K562 (cell line): ENCODE measurements at regions not wholly inside any gene's neighbourhood (a gene's known extent, or its start where the extent isn't known, plus 50 kb on each side); places are given as distances from the start of the nearest gene placed in this dataset.

ENCODE experiments used
- ATAC-seq: fragments of 200-7000 bp; cut with Tn5 transposase; 3 replicates; pipeline ENCODE4 v1.9.1; 2020; ENCODE audit warnings: moderate library complexity
- BruUV-seq: library from RNA; stranded (reverse); fragments of 400-500 nt; replicated peaks from 2 replicates; lab custom pipeline; 2021; lab: Mats Ljungman, UMichigan
- CTCF ChIA-PET: fragments of 300-600 bp; formaldehyde crosslinking; extraction: SDS; loops from one replicate; lab custom pipeline; 2021; ENCODE audit warnings: low intra/inter-chr PET ratio; lab: Yijun Ruan, JAX
- POLR2A ChIA-PET: fragments of 300-600, 350-650 bp; sonication (Branson Sonifier 250); formaldehyde crosslinking; extraction: SDS; loops from one replicate; lab custom pipeline; 2021; ENCODE audit warnings: antibody characterized with exemption, inconsistent platforms; lab: Yijun Ruan, JAX
- DNase-seq, 4 experiments: peaks; one replicate each; pipeline versions ENCODE4 v3.0.0 to v3.0.0-alpha.2; 2011 to 2018; ENCODE audit warnings: low spot score in 3 of 4, mixed read lengths in 3 of 4; ENCODE audit errors: extremely low read depth in 1 of 4
- FAIRE-seq: peaks from 2 replicates; lab custom pipeline; 2011; peaks lifted over from hg19 to GRCh38; lab: Jason Lieb, UNC
- H2AFZ ChIP-seq: 2 replicates; pipeline ENCODE4 v1.6.0; 2011; ENCODE audit warnings: low read depth, low read length, control low read depth, inconsistent platforms
- H3K27ac ChIP-seq: fragments of 200-600 bp; 3 replicates; pipeline ENCODE4 v1.8.0; 2011; ENCODE audit warnings: low read depth, mild to moderate bottlenecking, control low read depth, inconsistent platforms, low read length, moderate library complexity, mixed read lengths; ENCODE audit errors: extremely low read depth
- H3K27me3 ChIP-seq, 2 experiments: fragments of 300-600 bp in 1 of 2; 2 replicates in 1 of 2; 3 replicates in 1 of 2; pipeline versions ENCODE4 v1.6.0 to v1.8.0; 2011; ENCODE audit warnings: inconsistent platforms in 2 of 2, low read length in 2 of 2, mild to moderate bottlenecking in 1 of 2, mixed read lengths in 1 of 2, moderate library complexity in 1 of 2; ENCODE audit not compliant: control insufficient read depth in 2 of 2, insufficient read depth in 2 of 2
- H3K36me3 ChIP-seq: fragments of 300-600 bp; 3 replicates; pipeline ENCODE4 v1.8.0; 2011; ENCODE audit warnings: mild to moderate bottlenecking, low read length, inconsistent platforms; ENCODE audit not compliant: control insufficient read depth, insufficient read depth
- H3K4me1 ChIP-seq, 2 experiments: fragments of 200-600 bp in 1 of 2; replicated peaks in 1 of 2; 2 replicates in 1 of 2; 3 replicates in 1 of 2; pipeline versions ENCODE4 v1.5.1 to v1.8.0; 2011; ENCODE audit warnings: inconsistent platforms in 2 of 2, low read length in 2 of 2, mild to moderate bottlenecking in 1 of 2, mixed read lengths in 1 of 2, moderate library complexity in 1 of 2; ENCODE audit not compliant: control insufficient read depth in 2 of 2, insufficient read depth in 2 of 2
- H3K4me2 ChIP-seq: 2 replicates; pipeline ENCODE4 v1.6.1; 2011; ENCODE audit warnings: low read length, control low read depth, inconsistent platforms, mixed read lengths; ENCODE audit not compliant: insufficient read depth
- H3K4me3 ChIP-seq: fragments of 200-600 bp; sonication (generic), shearing (Covaris generic); 2 replicates; pipeline ENCODE4 v1.5.1; 2016; ENCODE audit warnings: control low read depth, inconsistent platforms
- H3K79me2 ChIP-seq: fragments of 200-600 bp; 3 replicates; pipeline ENCODE4 v1.8.0; 2011; ENCODE audit warnings: low read length, inconsistent platforms; ENCODE audit not compliant: control insufficient read depth, insufficient read depth
- H3K9ac ChIP-seq, 2 experiments: 2 replicates each; pipeline versions ENCODE4 v1.6.0 to v1.6.1; 2011; ENCODE audit warnings: low read depth in 2 of 2, low read length in 2 of 2, control low read depth in 1 of 2, inconsistent platforms in 1 of 2, mild to moderate bottlenecking in 1 of 2, mixed read lengths in 1 of 2; ENCODE audit not compliant: insufficient read depth in 1 of 2
- H3K9me1 ChIP-seq: one replicate; pipeline ENCODE4 v1.6.0; 2011; ENCODE audit warnings: inconsistent platforms, mild to moderate bottlenecking, low read length, moderate library complexity; ENCODE audit not compliant: control insufficient read depth, insufficient read depth
- H3K9me3 ChIP-seq: replicated peaks from 2 replicates; pipeline ENCODE4 v1.5.1; 2011; ENCODE audit warnings: low read depth, low read length, inconsistent platforms; ENCODE audit not compliant: control insufficient read depth, insufficient read depth
- H4K20me1 ChIP-seq: replicated peaks from 2 replicates; pipeline ENCODE4 v1.6.1; 2011; ENCODE audit warnings: low read length, inconsistent platforms, mixed read lengths; ENCODE audit not compliant: control insufficient read depth, insufficient read depth
- ARID2 ChIP-seq: fragments of 450-650 bp; IDR thresholded peaks from 2 replicates; pipeline ENCODE4 v1.6.1; 2017; ENCODE audit warnings: antibody characterized with exemption, mild to moderate bottlenecking
- ATF7 ChIP-seq: fragments of 450-650 bp; IDR thresholded peaks from 2 replicates; pipeline ENCODE4 v1.7.1; 2014; ENCODE audit warnings: mild to moderate bottlenecking, moderate library complexity
- ESRRA ChIP-seq: fragments of 450-650 bp; IDR thresholded peaks from 2 replicates; pipeline ENCODE4 v1.6.1; 2014; ENCODE audit warnings: low read depth, mild to moderate bottlenecking, moderate library complexity, borderline replicate concordance
- ILF3 ChIP-seq: fragments of 450-650 bp; IDR thresholded peaks from 2 replicates; pipeline ENCODE4 v1.6.1; 2018; ENCODE audit warnings: antibody characterized with exemption, mild to moderate bottlenecking, moderate library complexity, borderline replicate concordance
- MED1 ChIP-seq: sonication (generic); formaldehyde crosslinking; IDR thresholded peaks from 2 replicates; pipeline ENCODE4 v1.8.1; 2023; ENCODE audit warnings: missing genetic modification reagents, borderline replicate concordance
- PCBP2 ChIP-seq: fragments of 200-400 bp; formaldehyde crosslinking; IDR thresholded peaks from 2 replicates; pipeline ENCODE4 v1.6.1; 2018; ENCODE audit warnings: low read length, low read depth, mild to moderate bottlenecking, moderate library complexity; ENCODE audit not compliant: poor library complexity, severe bottlenecking
- PHB2 ChIP-seq: fragments of 450-650 bp; IDR thresholded peaks from 2 replicates; pipeline ENCODE4 v1.6.1; 2017; ENCODE audit warnings: low read depth
- RAD21 ChIP-seq, 2 experiments: fragments of 250-450 bp in 1 of 2; fragments of 450-650 bp in 1 of 2; sonication (Bioruptor Pico) in 1 of 2; formaldehyde crosslinking in 1 of 2; IDR thresholded peaks in 1 of 2; conservative IDR thresholded peaks in 1 of 2; 2 replicates each; pipeline versions ENCODE4 v1.4.0 to v1.8.0; 2020 to 2022; ENCODE audit warnings: mild to moderate bottlenecking in 2 of 2, moderate library complexity in 1 of 2
- SPI1 ChIP-seq: IDR thresholded peaks from 2 replicates; pipeline ENCODE4 v1.6.1; 2011; ENCODE audit warnings: low read depth, low read length, control low read depth, borderline replicate concordance
- TRIM25 ChIP-seq: fragments of 450-650 bp; IDR thresholded peaks from 2 replicates; pipeline ENCODE4 v1.7.0; 2016; ENCODE audit warnings: borderline replicate concordance
- TSHZ1 ChIP-seq: fragments of 250-450 bp; sonication (Bioruptor Pico); IDR thresholded peaks from 2 replicates; pipeline ENCODE4 v1.4.0; 2020; ENCODE audit warnings: mild to moderate bottlenecking, moderate library complexity
- XRCC5 ChIP-seq: fragments of 200-400 bp; formaldehyde crosslinking; IDR thresholded peaks from 2 replicates; pipeline ENCODE4 v1.6.1; 2017; ENCODE audit warnings: low read depth, mild to moderate bottlenecking, low read length
- ZBTB12 ChIP-seq: fragments of 250-450 bp; sonication (Bioruptor Pico); IDR thresholded peaks from 2 replicates; pipeline ENCODE4 v1.4.0; 2020
- ZNF274 ChIP-seq: IDR thresholded peaks from 2 replicates; pipeline ENCODE4 v1.6.1; 2011; ENCODE audit warnings: low read depth, mild to moderate bottlenecking, low read length, moderate library complexity, borderline replicate concordance
- ZNF586 ChIP-seq: fragments of 450-650 bp; formaldehyde crosslinking; conservative IDR thresholded peaks from 2 replicates; pipeline ENCODE4 v1.4.0; 2020; ENCODE audit warnings: mild to moderate bottlenecking, moderate library complexity
- WGBS: fragments of 100-300 bp; shearing (Covaris generic); methylation state at CpG from one replicate; pipeline ENCODE4 v1.1.6; 2016; ENCODE audit warnings: low coverage, mixed read lengths; ENCODE audit not compliant: insufficient coverage; ENCODE audit errors: missing lambda C conversion rate; 5-methylcytosine and 5-hydroxymethylcytosine counted together
- in situ Hi-C: fragments of 300-500 bp; cut with MboI; formaldehyde crosslinking; loops from 4 replicates; pipeline ENCODE4 v1.15.0; 2018; ENCODE audit warnings: inconsistent platforms, mixed read lengths
- intact Hi-C: fragments of 100-400 bp; cut with micrococcal nuclease; formaldehyde crosslinking; loops from 2 replicates; pipeline ENCODE4 v1.14.2; 2022

- Histone ChIP-seq H3K9me1 (no peaks in the 10 kb centered on the region), H3K4me3 (no peak overlapping the region), H4K20me1 (peaks cover 5% of the 10 kb centered on the region; the same call in 1 of the 2 replicates), H3K4me1 (no peaks in the 10 kb centered on the region), H3K79me2 (no peaks in the 10 kb centered on the region), H3K27me3 (no peaks in the 10 kb centered on the region), H3K9me3 (no peaks in the 10 kb centered on the region), H3K9ac (no peak overlapping the region), H3K27ac (no peak overlapping the region), H3K36me3 (no peaks in the 10 kb centered on the region), H3K4me2 (no peak overlapping the region), H2AFZ (no peak overlapping the region)
- in situ Hi-C loops: loop anchor here (10.0 kb wide), 1 partner anchor 987 kb away; no protein-coding TSS in a partner anchor
- FAIRE-seq (peak; percentile 92), ATAC-seq (peak; percentile 93), DNase-seq (peak; percentile 37 to 79 (median 60))
- intact Hi-C loops: loop anchor here (1.0 to 5.0 kb wide), 2 partner anchors 283 to 990 kb away; no protein-coding TSS in a partner anchor
- whole genome bisulfite sequencing: 14% methylated on average over 11 of the region's 11 CpGs
- no TSS peak for BruUV-seq
- ChIA-PET POLR2A (interaction anchor here (0.6 kb wide), 1 partner anchor 522 kb away, joined by 3 read pairs; no protein-coding TSS in a partner anchor), CTCF (interaction anchor here (0.7 to 1.7 kb wide), 2 partner anchors 203 to 282 kb away, joined by 4 to 14 read pairs; no protein-coding TSS in a partner anchor)
- TF ChIP-seq ATF7: no peak
- no peak for TF ChIP-seq ZNF274
- no peak for TF ChIP-seq ZNF586 (CRISPR knock-in tag)
- TF ChIP-seq SPI1: no peak
- no peak for TF ChIP-seq PHB2
- TF ChIP-seq ESRRA: no peak
- no peak for TF ChIP-seq ZBTB12 (CRISPR knock-in tag)
- TF ChIP-seq RAD21 (CRISPR knock-in tag; conservative IDR thresholded peaks at IDR 0.05 in 1 of 2, IDR thresholded peaks at IDR 0.05 in 1 of 2): peak; percentile 58 to 64
- no peak for TF ChIP-seq TRIM25
- TF ChIP-seq TSHZ1: no peak
- no peak for TF ChIP-seq PCBP2
- TF ChIP-seq XRCC5: peak; percentile 36; the same call in 1 of the 2 replicates
- no peak for TF ChIP-seq MED1 (CRISPR knock-in tag)
- no peak for TF ChIP-seq ARID2
- TF ChIP-seq ILF3: no peak
These were observed 119.9 kb downstream of the RASGEF1B start for GRCh38 chr4:81351654-81352445.
